Esophagus muscularis mucosa (tissue), 4 donors: ENCODE measurements at regions not wholly inside any gene's neighbourhood (a gene's known extent, or its start where the extent isn't known, plus 50 kb on each side); places are given as distances from the start of the nearest gene placed in this dataset.
A peak's percentile ranks its signal among the peaks of the same experiment; 100 is the strongest.
"Not testable (repeated sequence)": the region's sequence is repeated elsewhere in the genome, so short reads cannot be mapped to it uniquely, and the experiment has no call there.

ENCODE experiments used
- DNase-seq: peaks from one replicate; pipeline ENCODE4 v3.0.0-alpha.2; 2017; ENCODE audit errors: extremely low spot score
- H3K27ac ChIP-seq, 4 donors: fragments of 200-600 bp; sonication (generic); replicated peaks in 1 of 4; 1 replicate in 3 of 4; 2 replicates in 1 of 4; pipeline ENCODE4 v1.5.1; 2016 to 2019; ENCODE audit warnings: mild to moderate bottlenecking in 1 of 4
- H3K27me3 ChIP-seq, 4 donors: fragments of 200-600 bp; sonication (generic); one replicate each; pipeline versions ENCODE4 v1.5.1 to v1.6.0; 2016 to 2019
- H3K36me3 ChIP-seq, 4 donors: fragments of 200-600 bp; sonication (generic); one replicate each; pipeline ENCODE4 v1.5.1; 2016 to 2019
- H3K4me1 ChIP-seq, 4 donors: fragments of 200-600 bp; sonication (generic); one replicate each; pipeline ENCODE4 v1.5.1; 2016 to 2019
- H3K4me3 ChIP-seq, 4 donors: fragments of 200-600 bp; sonication (generic); 1 replicate in 2 of 4; 2 replicates in 2 of 4; pipeline ENCODE4 v1.5.1; 2016 to 2019; ENCODE audit warnings: mild to moderate bottlenecking in 4 of 4, moderate library complexity in 1 of 4
- H3K9me3 ChIP-seq, 4 donors: fragments of 200-600 bp; sonication (generic); 1 replicate in 3 of 4; 2 replicates in 1 of 4; pipeline ENCODE4 v1.5.1; 2016 to 2019
- CTCF ChIP-seq, 3 experiments: fragments of 200-600 bp in 2 of 3; fragments of 450-650 bp in 1 of 3; sonication (generic) in 2 of 3; IDR thresholded peaks; one replicate each; pipeline ENCODE4 v1.5.1; 2017 to 2019; ENCODE audit warnings: antibody characterized with exemption in 3 of 3, mild to moderate bottlenecking in 2 of 3, moderate library complexity in 1 of 3
- EP300 ChIP-seq: sonication (generic); formaldehyde crosslinking; IDR thresholded peaks from one replicate; pipeline ENCODE4 v1.6.1; 2017; ENCODE audit warnings: antibody characterized with exemption
- POLR2A ChIP-seq: fragments of 450-650 bp; IDR thresholded peaks from one replicate; pipeline ENCODE4 v1.6.1; 2017; ENCODE audit warnings: antibody characterized with exemption, moderate library complexity, mild to moderate bottlenecking, low read depth
- POLR2AphosphoS5 ChIP-seq, 2 donors: sonication (generic); formaldehyde crosslinking; IDR thresholded peaks; one replicate each; pipeline ENCODE4 v1.6.1; 2017; ENCODE audit warnings: antibody characterized with exemption in 2 of 2
- WGBS: methylation state at CpG from one replicate; pipeline ENCODE4 v1.1.5; 2018; 5-methylcytosine and 5-hydroxymethylcytosine counted together
- intact Hi-C: fragments of 100-400 bp; cut with DNase I; formaldehyde crosslinking; loops from one replicate; pipeline ENCODE4 v1.15.1; 2023

DNA sequence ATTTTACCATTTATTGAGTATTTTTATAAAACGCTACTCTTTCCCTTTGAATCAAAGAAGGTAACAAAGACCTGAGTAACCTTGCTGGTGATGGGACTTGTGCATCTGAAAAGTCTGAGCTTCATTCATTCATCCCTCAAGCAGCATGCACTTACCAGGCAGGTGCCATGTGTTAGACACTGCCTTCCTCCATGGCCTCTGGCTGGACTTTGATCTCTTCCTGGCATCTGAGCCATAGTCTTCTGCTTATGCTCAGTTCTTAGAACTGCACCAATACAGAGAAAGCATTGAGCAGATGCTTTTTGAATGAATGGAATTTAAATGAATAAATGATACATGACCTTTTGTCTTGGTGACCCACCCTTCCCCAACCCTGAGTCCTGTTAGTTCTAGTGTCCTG, 251.4 kb upstream of the COPS8 start:
- WGBS = 96% methylated on average over 1 of the region's 1 CpG
- TF ChIP-seq POLR2A = no peak
- TF ChIP-seq CTCF (IDR thresholded peaks at IDR 0.05) = no peak
- no peak for TF ChIP-seq EP300
- TF ChIP-seq POLR2AphosphoS5 (IDR thresholded peaks at IDR 0.05) = no peak
- intact Hi-C loops = no loop called here

GRCh38 chr2:236835307-236836024, 250.2 kb upstream of the COPS8 start:
- H3K4me3 ChIP-seq = no peak overlapping the region
- 94% methylated on average over 2 of the region's 2 CpGs for WGBS
- H3K36me3 ChIP-seq = no peaks in the 10 kb centered on the region
- H3K27ac ChIP-seq = no peak overlapping the region
- no peaks in the 10 kb centered on the region for H3K27me3 ChIP-seq
- intact Hi-C loops = no loop called here
- no peaks in the 10 kb centered on the region for H3K4me1 ChIP-seq
- no peak for DNase-seq
- H3K9me3 ChIP-seq = no peaks in the 10 kb centered on the region
- TF ChIP-seq CTCF (IDR thresholded peaks at IDR 0.05) = no peak
- TF ChIP-seq POLR2AphosphoS5 (IDR thresholded peaks at IDR 0.05) = no peak
- no peak for TF ChIP-seq POLR2A
- TF ChIP-seq EP300 = no peak

More for the DNA sequence above, 251.4 kb upstream of the COPS8 start:
- Histone ChIP-seq H3K4me1 (no peaks in the 10 kb centered on the region), H3K27me3 (no peaks in the 10 kb centered on the region), H3K27ac (no peak overlapping the region), H3K9me3 (no peaks in the 10 kb centered on the region), H3K36me3 (no peaks in the 10 kb centered on the region), H3K4me3 (no peak overlapping the region)
- DNase-seq = no peak

DNA sequence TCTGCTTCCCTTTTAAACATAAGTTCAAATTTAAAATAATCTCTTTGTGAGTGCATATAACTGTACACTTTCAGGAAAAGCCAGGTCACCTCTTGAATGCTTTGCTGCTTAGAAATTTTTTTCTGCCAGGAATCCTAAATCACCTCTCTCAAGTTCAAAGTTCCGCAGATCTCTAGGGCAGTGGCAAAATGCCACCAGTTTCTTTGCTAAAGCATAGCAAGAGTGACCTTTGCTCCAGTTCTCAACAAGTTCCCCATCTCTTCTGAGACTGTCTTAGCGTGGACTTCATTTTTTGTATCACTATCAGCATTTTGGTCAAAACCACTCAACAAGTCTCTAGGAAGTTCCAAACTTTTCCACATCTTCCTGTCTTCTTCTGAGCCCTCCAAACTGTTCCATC, 249.7 kb upstream of the COPS8 start:
- DNase-seq, H3K27me3 ChIP-seq, H3K4me3 ChIP-seq, H3K36me3 ChIP-seq, H3K9me3 ChIP-seq, H3K4me1 ChIP-seq, H3K27ac ChIP-seq, intact Hi-C loops: not testable (repeated sequence)
- 84% methylated on average over 2 of the region's 2 CpGs for WGBS

DNA sequence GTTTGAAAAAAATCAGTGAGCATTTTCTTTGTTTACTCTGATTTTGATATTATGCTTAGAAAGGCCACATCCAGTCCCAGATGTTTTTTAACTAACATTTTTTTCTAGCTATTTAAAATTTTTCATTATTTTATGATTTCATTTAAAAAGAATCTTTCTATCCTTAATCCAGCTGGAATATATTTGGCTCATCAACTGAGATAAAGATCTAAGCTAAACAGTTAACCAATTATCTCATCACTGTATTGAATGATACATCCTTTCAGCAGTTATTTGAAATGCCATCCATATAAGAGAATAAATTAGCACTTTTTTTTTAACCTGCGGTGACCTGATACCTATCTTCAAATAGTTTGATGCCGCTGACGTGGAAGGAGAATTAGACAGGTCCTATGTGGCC, 245.5 kb upstream of the COPS8 start:
- Histone ChIP-seq H3K36me3 (no peaks in the 10 kb centered on the region), H3K9me3 (no peaks in the 10 kb centered on the region), H3K4me3 (no peak overlapping the region), H3K27ac (peak overlapping the region in 1 of 4 donors; percentile 36), H3K4me1 (peaks cover 0 to 12% (median 11%) of the 10 kb centered on the region in 4 donors), H3K27me3 (no peaks in the 10 kb centered on the region)
- intact Hi-C loops = no loop called here
- WGBS = 73% methylated on average over 3 of the region's 3 CpGs
- no peak for DNase-seq
- TF ChIP-seq EP300 (no peak), CTCF (IDR thresholded peaks at IDR 0.05) (no peak), POLR2AphosphoS5 (IDR thresholded peaks at IDR 0.05) (no peak), POLR2A (no peak)

- DNase-seq = no peak
Measured at GRCh38 chr2:236840857-236841256, 244.8 kb upstream of the COPS8 start.

More at GRCh38 chr2:236840857-236841256, 244.8 kb upstream of the COPS8 start:
- Histone ChIP-seq H3K9me3 (no peaks in the 10 kb centered on the region), H3K4me3 (no peak overlapping the region), H3K36me3 (no peaks in the 10 kb centered on the region), H3K4me1 (peaks cover 0 to 12% (median 11%) of the 10 kb centered on the region in 4 donors), H3K27me3 (no peaks in the 10 kb centered on the region), H3K27ac (peak overlapping the region in 1 of 4 donors; percentile 36)
- WGBS = 86% methylated on average over 7 of the region's 7 CpGs
- intact Hi-C loops = no loop called here
- TF ChIP-seq EP300 (no peak), POLR2AphosphoS5 (IDR thresholded peaks at IDR 0.05) (no peak), CTCF (IDR thresholded peaks at IDR 0.05) (no peak)
